HCT116 (cell line): ENCODE measurements at regions not wholly inside any gene's neighbourhood (a gene's known extent, or its start where the extent isn't known, plus 50 kb on each side); places are given as distances from the start of the nearest gene placed in this dataset.

Experiments used
- ATAC-seq: fragments of 200-7000 bp; cut with Tn5 transposase; 2 replicates; pipeline ENCODE4 v1.9.1; 2020; ENCODE audit warnings: mild to moderate bottlenecking, moderate library complexity
- BruUV-seq: library from RNA; stranded (reverse); fragments of 400-500 nt; replicated peaks from 2 replicates; lab custom pipeline; 2021; lab: Mats Ljungman, UMichigan
- CTCF ChIA-PET: fragments of 300-600 bp; sonication (Branson Sonifier 250); formaldehyde crosslinking; loops from one replicate; lab custom pipeline; 2021; ENCODE audit warnings: antibody characterized with exemption; lab: Charles Lee
- POLR2A ChIA-PET: fragments of 300-600, 350-600 bp; sonication (Branson Sonifier 250); formaldehyde crosslinking; loops from one replicate; lab custom pipeline; 2021; ENCODE audit warnings: antibody characterized with exemption; lab: Charles Lee
- RAD21 ChIA-PET, 2 experiments: fragments of 300-600 bp; sonication (Branson Sonifier 250); formaldehyde crosslinking; loops; one replicate each; lab custom pipeline; 2023; ENCODE audit warnings: low total read pairs in 2 of 2; ENCODE audit not compliant: uncharacterized antibody in 2 of 2, unreplicated experiment in 2 of 2, low non-redundant PET in 1 of 2; lab: Charles Lee
- DNase-seq: peaks from one replicate; pipeline ENCODE4 v3.0.0-alpha.2; 2010; ENCODE audit warnings: low read depth, low spot score
- H2AFZ ChIP-seq: fragments of 200-600 bp; shearing (Covaris generic), sonication (generic); 2 replicates; pipeline ENCODE4 v1.6.1; 2017; ENCODE audit warnings: low read depth, mixed run types, mixed read lengths, antibody characterized with exemption, low read length; ENCODE audit not compliant: poor library complexity, severe bottlenecking
- H3K27ac ChIP-seq: 2 replicates; pipeline ENCODE4 v1.5.1; 2012; ENCODE audit warnings: low read depth, low read length
- H3K27me3 ChIP-seq: fragments of 200-600 bp; sonication (generic); 2 replicates; pipeline ENCODE4 v1.6.1; 2016; ENCODE audit warnings: mixed run types, low read length, mixed read lengths; ENCODE audit not compliant: insufficient read depth
- H3K36me3 ChIP-seq, 2 experiments: fragments of 200-500 bp in 1 of 2; fragments of 200-600 bp in 1 of 2; sonication (Bioruptor generic) in 1 of 2; sonication (generic) in 1 of 2; 2 replicates each; pipeline versions ENCODE4 v1.5.1 to v1.6.1; 2014 to 2016; ENCODE audit warnings: low read length in 2 of 2, inconsistent platforms in 1 of 2, mixed read lengths in 1 of 2, mixed run types in 1 of 2; ENCODE audit not compliant: insufficient read depth in 2 of 2, control insufficient read depth in 1 of 2
- H3K4me1 ChIP-seq, 2 experiments: fragments of 200-600 bp in 1 of 2; sonication (generic) in 1 of 2; 2 replicates each; pipeline versions ENCODE4 v1.5.1 to v1.6.1; 2012 to 2017; ENCODE audit warnings: low read length in 2 of 2, inconsistent platforms in 1 of 2, mild to moderate bottlenecking in 1 of 2, mixed read lengths in 1 of 2, mixed run types in 1 of 2, moderate library complexity in 1 of 2; ENCODE audit not compliant: insufficient read depth in 2 of 2, control insufficient read depth in 1 of 2
- H3K4me2 ChIP-seq: fragments of 200-600 bp; sonication (generic); 2 replicates; pipeline ENCODE4 v1.6.1; 2017; ENCODE audit warnings: mixed run types, low read length, mixed read lengths
- H3K4me3 ChIP-seq, 2 experiments: fragments of 200-600 bp in 1 of 2; sonication (generic) in 1 of 2; replicated peaks in 1 of 2; 2 replicates each; pipeline ENCODE4 v1.5.1; 2011 to 2016; ENCODE audit warnings: low read length in 2 of 2, control low read depth in 1 of 2, low read depth in 1 of 2, mild to moderate bottlenecking in 1 of 2, mixed read lengths in 1 of 2, mixed run types in 1 of 2
- H3K79me2 ChIP-seq: fragments of 200-600 bp; sonication (generic); 2 replicates; pipeline ENCODE4 v1.6.1; 2017; ENCODE audit warnings: mild to moderate bottlenecking, mixed run types, low read length, moderate library complexity, mixed read lengths; ENCODE audit not compliant: insufficient read depth
- H3K9ac ChIP-seq: fragments of 200-600 bp; sonication (generic); 2 replicates; pipeline ENCODE4 v1.6.1; 2016; ENCODE audit warnings: low read length, mixed read lengths
- H3K9me2 ChIP-seq: fragments of 200-600 bp; sonication (generic), shearing (Covaris generic); 2 replicates; pipeline ENCODE4 v1.6.1; 2017; ENCODE audit warnings: mixed run types, mild to moderate bottlenecking, moderate library complexity; ENCODE audit not compliant: insufficient read depth
- H3K9me3 ChIP-seq, 2 experiments: fragments of 200-500 bp in 1 of 2; fragments of 200-600 bp in 1 of 2; sonication (Bioruptor generic) in 1 of 2; sonication (generic) in 1 of 2; 2 replicates each; pipeline ENCODE4 v1.6.1; 2014 to 2017; ENCODE audit warnings: low read length in 2 of 2, mixed read lengths in 2 of 2, inconsistent platforms in 1 of 2, low read depth in 1 of 2, mild to moderate bottlenecking in 1 of 2, mixed run types in 1 of 2, moderate library complexity in 1 of 2; ENCODE audit not compliant: control insufficient read depth in 1 of 2, insufficient read depth in 1 of 2
- H4K20me1 ChIP-seq: fragments of 200-600 bp; sonication (generic), shearing (Covaris generic); 2 replicates; pipeline ENCODE4 v1.6.1; 2017; ENCODE audit warnings: mixed run types, mild to moderate bottlenecking, moderate library complexity; ENCODE audit not compliant: insufficient read depth
- ATF3 ChIP-seq: IDR thresholded peaks from 2 replicates; pipeline ENCODE4 v1.6.1; 2012
- CBX3 ChIP-seq: IDR thresholded peaks from 2 replicates; pipeline ENCODE4 v1.6.1; 2012; ENCODE audit warnings: low read depth
- CEBPB ChIP-seq: IDR thresholded peaks from 2 replicates; pipeline ENCODE4 v1.6.1; 2012; ENCODE audit warnings: low read depth
- EGR1 ChIP-seq: IDR thresholded peaks from 2 replicates; pipeline ENCODE4 v1.6.1; 2012; ENCODE audit warnings: low read depth
- FOSL1 ChIP-seq: IDR thresholded peaks from 2 replicates; pipeline ENCODE4 v1.6.1; 2012; ENCODE audit warnings: low read depth
- JUND ChIP-seq: IDR thresholded peaks from 2 replicates; pipeline ENCODE4 v1.6.1; 2012
- MAX ChIP-seq: IDR thresholded peaks from 2 replicates; pipeline ENCODE4 v1.6.1; 2012
- POLR2AphosphoS5 ChIP-seq: IDR thresholded peaks from 2 replicates; pipeline ENCODE4 v1.6.1; 2011; ENCODE audit warnings: mild to moderate bottlenecking, low read depth, low read length, moderate library complexity
- RAD21 ChIP-seq: IDR thresholded peaks from 2 replicates; pipeline ENCODE4 v1.6.1; 2012; ENCODE audit warnings: low read depth, mild to moderate bottlenecking
- SIN3A ChIP-seq: IDR thresholded peaks from 2 replicates; pipeline ENCODE4 v1.6.1; 2012; ENCODE audit warnings: low read depth
- SP1 ChIP-seq: IDR thresholded peaks from 2 replicates; pipeline ENCODE4 v1.6.1; 2012; ENCODE audit warnings: low read depth
- SRF ChIP-seq: IDR thresholded peaks from 2 replicates; pipeline ENCODE4 v1.6.1; 2012; ENCODE audit warnings: low read depth
- TCF7L2 ChIP-seq: IDR thresholded peaks from 2 replicates; pipeline ENCODE4 v1.7.0; 2011; ENCODE audit warnings: borderline replicate concordance, inconsistent platforms; ENCODE audit not compliant: insufficient read depth, insufficient read length; ENCODE audit errors: extremely low read depth
- YY1 ChIP-seq: IDR thresholded peaks from 2 replicates; pipeline ENCODE4 v1.6.1; 2011; ENCODE audit warnings: low read length, low read depth, moderate library complexity, mild to moderate bottlenecking; ENCODE audit not compliant: insufficient replicate concordance; ENCODE audit errors: extremely low read depth
- ZBTB33 ChIP-seq: IDR thresholded peaks from 2 replicates; pipeline ENCODE4 v1.6.1; 2011; ENCODE audit warnings: mild to moderate bottlenecking, low read length, moderate library complexity; ENCODE audit not compliant: insufficient replicate concordance; ENCODE audit errors: extremely low read depth
- ZFX ChIP-seq: fragments of 450-650 bp; IDR thresholded peaks from 2 replicates; pipeline ENCODE4 v1.6.1; 2017
- intact Hi-C: fragments of 100-400 bp; cut with micrococcal nuclease; formaldehyde crosslinking; loops from 2 replicates; pipeline ENCODE4 v1.10.0; 2022

GRCh38 chr2:16148632-16149348 lies 208.4 kb downstream of the MYCN start:
- DNase-seq (no peak), ATAC-seq (no peak)
- H3K9me2 ChIP-seq: no peaks in the 10 kb centered on the region
- H2AFZ ChIP-seq: no peak overlapping the region
- no peak overlapping the region for H3K4me2 ChIP-seq
- ChIA-PET RAD21 (no interaction called here), POLR2A (no interaction called here), CTCF (no interaction called here)
- BruUV-seq: no TSS peak
- no peaks in the 10 kb centered on the region for H3K9me3 ChIP-seq
- H4K20me1 ChIP-seq: no peaks in the 10 kb centered on the region
- intact Hi-C loops: no loop called here
- H3K79me2 ChIP-seq: no peaks in the 10 kb centered on the region
- H3K4me3 ChIP-seq: no peak overlapping the region
- H3K27me3 ChIP-seq: no peaks in the 10 kb centered on the region
- H3K36me3 ChIP-seq: no peaks in the 10 kb centered on the region; a peak in 1 of 4 replicates
- TF ChIP-seq SRF (no peak), ZFX (no peak), POLR2AphosphoS5 (no peak), EGR1 (no peak), ATF3 (no peak), ZBTB33 (no peak), SIN3A (no peak), JUND (no peak), MAX (no peak), TCF7L2 (no peak), YY1 (no peak), CBX3 (no peak), FOSL1 (no peak), CEBPB (no peak), RAD21 (no peak), SP1 (no peak)
- no peak overlapping the region for H3K27ac ChIP-seq
- no peak overlapping the region for H3K9ac ChIP-seq
- no peaks in the 10 kb centered on the region for H3K4me1 ChIP-seq
